GM12878 (cell line): ENCODE measurements at regions not wholly inside any gene's neighbourhood (a gene's known extent, or its start where the extent isn't known, plus 50 kb on each side); places are given as distances from the start of the nearest gene placed in this dataset.

Experiments used
- ATAC-seq: fragments of 200-7000 bp; cut with Tn5 transposase; 3 replicates; pipeline ENCODE4 v1.9.1; 2020; ENCODE audit warnings: mild to moderate bottlenecking, moderate library complexity
- BruUV-seq: library from RNA; stranded (reverse); fragments of 400-500 nt; replicated peaks from 2 replicates; lab custom pipeline; 2021; lab: Mats Ljungman, UMichigan
- CTCF ChIA-PET: fragments of 300-600 bp; sonication (Branson Sonifier 250); formaldehyde crosslinking; extraction: SDS; loops from one replicate; lab custom pipeline; 2021; ENCODE audit warnings: inconsistent platforms; lab: Yijun Ruan, JAX
- POLR2A ChIA-PET: fragments of 350-600 bp; formaldehyde crosslinking; extraction: SDS; loops from one replicate; lab custom pipeline; 2021; ENCODE audit warnings: inconsistent platforms; lab: Charles Lee
- RAD21 ChIA-PET: fragments of 300-600 bp; sonication (Branson Sonifier 250); formaldehyde crosslinking; loops from one replicate; lab custom pipeline; 2023; ENCODE audit warnings: antibody characterized with exemption; ENCODE audit not compliant: unreplicated experiment; lab: Charles Lee
- SMC1A ChIA-PET: fragments of 300-600 bp; sonication (Branson Sonifier 250); formaldehyde crosslinking; loops from one replicate; lab custom pipeline; 2023; ENCODE audit not compliant: unreplicated experiment, uncharacterized antibody; lab: Charles Lee
- DNase-seq: peaks from one replicate; pipeline ENCODE4 v3.0.0-alpha.2; 2011; ENCODE audit warnings: low read depth, low spot score
- FAIRE-seq: peaks from 3 replicates; lab custom pipeline; 2011; peaks lifted over from hg19 to GRCh38; lab: Jason Lieb, UNC
- H2AFZ ChIP-seq: 2 replicates; pipeline ENCODE4 v1.6.0; 2011; ENCODE audit warnings: low read depth, low read length, control low read depth; ENCODE audit not compliant: control insufficient read depth
- H3K27ac ChIP-seq: 2 replicates; pipeline ENCODE4 v1.5.1; 2011; ENCODE audit warnings: control low read depth; ENCODE audit not compliant: control insufficient read depth, insufficient read depth
- H3K27me3 ChIP-seq, 2 experiments: replicated peaks in 1 of 2; 2 replicates each; pipeline versions ENCODE4 v1.6.0 to v1.6.1; 2011; ENCODE audit warnings: low read length in 1 of 2; ENCODE audit not compliant: control insufficient read depth in 2 of 2, insufficient read depth in 2 of 2
- H3K36me3 ChIP-seq, 2 experiments: 2 replicates each; pipeline ENCODE4 v1.5.1; 2011; ENCODE audit warnings: low read length in 1 of 2; ENCODE audit not compliant: control insufficient read depth in 2 of 2, insufficient read depth in 2 of 2
- H3K4me1 ChIP-seq: 2 replicates; pipeline ENCODE4 v1.6.1; 2011; ENCODE audit warnings: mild to moderate bottlenecking, low read length, moderate library complexity, mixed read lengths; ENCODE audit not compliant: control insufficient read depth, insufficient read depth
- H3K4me2 ChIP-seq: 2 replicates; pipeline ENCODE4 v1.6.0; 2011; ENCODE audit warnings: control low read depth; ENCODE audit not compliant: control insufficient read depth, insufficient read depth
- H3K4me3 ChIP-seq: fragments of 200-600 bp; sonication (generic); 2 replicates; pipeline ENCODE4 v1.5.1; 2016
- H3K79me2 ChIP-seq: 2 replicates; pipeline ENCODE4 v1.6.0; 2011; ENCODE audit warnings: low read length; ENCODE audit not compliant: control insufficient read depth, insufficient read depth
- H3K9ac ChIP-seq: 2 replicates; pipeline ENCODE4 v1.8.0; 2011; ENCODE audit warnings: low read length, control low read depth, mixed read lengths; ENCODE audit not compliant: control insufficient read depth, insufficient read depth
- H3K9me3 ChIP-seq: replicated peaks from 3 replicates; pipeline ENCODE4 v1.5.1; 2011; ENCODE audit warnings: mild to moderate bottlenecking, low read length; ENCODE audit not compliant: control insufficient read depth, insufficient read depth
- H4K20me1 ChIP-seq: 2 replicates; pipeline ENCODE4 v1.6.0; 2011; ENCODE audit not compliant: control insufficient read depth, insufficient read depth
- BACH1 ChIP-seq: fragments of 450-650 bp; IDR thresholded peaks from 2 replicates; pipeline ENCODE4 v1.6.1; 2017; ENCODE audit warnings: mild to moderate bottlenecking, borderline replicate concordance
- RCOR1 ChIP-seq: conservative IDR thresholded peaks from 2 replicates; pipeline ENCODE4 v1.6.1; 2012; ENCODE audit warnings: low read depth, low read length, improper control_type of control experiment
- SMAD1 ChIP-seq: fragments of 450-650 bp; IDR thresholded peaks from 2 replicates; pipeline ENCODE4 v1.6.1; 2018; ENCODE audit warnings: mild to moderate bottlenecking, low read depth; ENCODE audit not compliant: partially characterized antibody
- SP1 ChIP-seq: IDR thresholded peaks from one replicate; pipeline ENCODE4 v1.6.1; 2011; ENCODE audit warnings: low read depth, low read length
- SRF ChIP-seq, 2 experiments: IDR thresholded peaks; 2 replicates each; pipeline ENCODE4 v1.6.1; 2011; ENCODE audit warnings: low read depth in 2 of 2, low read length in 2 of 2, mild to moderate bottlenecking in 1 of 2, moderate library complexity in 1 of 2
- SUZ12 ChIP-seq: fragments of 200-600 bp; sonication (generic); IDR thresholded peaks from one replicate; pipeline ENCODE4 v1.6.1; 2018; ENCODE audit warnings: antibody characterized with exemption, mild to moderate bottlenecking; ENCODE audit not compliant: unreplicated experiment
- TARDBP ChIP-seq: IDR thresholded peaks from 2 replicates; pipeline ENCODE4 v1.6.1; 2016; ENCODE audit warnings: borderline replicate concordance
- TCF3 ChIP-seq: IDR thresholded peaks from 2 replicates; pipeline ENCODE4 v1.6.1; 2012; ENCODE audit warnings: low read depth, mild to moderate bottlenecking, low read length, borderline replicate concordance; ENCODE audit not compliant: insufficient read depth
- WGBS: methylation state at CpG from one replicate; pipeline ENCODE4 v1.1.6; 2016; ENCODE audit warnings: low lambda C conversion rate; ENCODE audit not compliant: insufficient replicate concordance, insufficient coverage; ENCODE audit errors: missing lambda C conversion rate; 5-methylcytosine and 5-hydroxymethylcytosine counted together
- in situ Hi-C: fragments of 300-500 bp; cut with MboI; formaldehyde crosslinking; loops from 9 replicates; pipeline ENCODE4 v1.14.3; 2018; ENCODE audit warnings: mixed read lengths
- intact Hi-C: fragments of 100-400 bp; cut with micrococcal nuclease; formaldehyde crosslinking; loops from one replicate; pipeline ENCODE4 v1.14.2; 2022; ENCODE audit not compliant: unreplicated experiment
- TF ChIP-seq, protein P1 (sequence below): fragments of 450-650 bp; IDR thresholded peaks from 2 replicates; pipeline ENCODE4 v1.6.1; 2016; ENCODE audit warnings: mild to moderate bottlenecking
- TF ChIP-seq, protein P2 (sequence below): fragments of 450-650 bp; IDR thresholded peaks from 2 replicates; pipeline ENCODE4 v1.6.1; 2017; ENCODE audit warnings: mild to moderate bottlenecking
- TF ChIP-seq, protein P3 (sequence below): fragments of 450-650 bp; IDR thresholded peaks from 2 replicates; pipeline ENCODE4 v1.6.1; 2017; ENCODE audit warnings: antibody characterized with exemption, mild to moderate bottlenecking, moderate library complexity

DNA sequence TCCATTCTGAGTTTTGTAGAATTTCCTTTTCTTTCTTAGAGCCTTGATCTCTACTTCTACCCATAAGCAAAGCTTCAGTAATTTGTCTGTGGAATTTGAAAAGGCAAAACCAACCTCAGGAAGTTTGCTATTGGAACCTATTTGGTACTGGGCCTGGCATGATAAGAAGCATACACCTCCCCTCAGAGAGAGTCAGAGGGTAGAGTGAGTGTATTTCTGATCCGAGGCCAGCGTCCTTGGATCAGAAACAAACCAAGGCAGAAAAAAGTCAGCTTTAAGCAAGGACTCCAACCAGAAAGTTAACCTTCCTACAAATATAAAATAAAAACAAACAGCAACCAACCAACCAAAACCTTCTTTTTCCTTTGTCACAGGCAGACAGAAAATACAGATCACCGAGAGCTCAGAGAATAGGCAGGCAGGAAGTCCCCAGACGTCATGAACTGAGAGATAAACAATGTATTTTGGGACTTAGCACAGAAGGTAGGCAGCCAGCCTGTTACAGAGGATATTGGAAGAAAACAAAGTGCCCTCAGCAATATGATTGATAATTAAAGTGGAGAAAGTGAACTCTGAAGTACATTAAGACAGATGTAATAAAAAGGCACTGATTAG lies 141.5 kb downstream of the NEDD1 start:
- RAD21 ChIA-PET: no interaction called here
- H4K20me1 ChIP-seq: no peaks in the 10 kb centered on the region
- FAIRE-seq (no peak), ATAC-seq (peak; percentile 21; the same call in 1 of the 3 replicates), DNase-seq (no peak)
- H3K27ac ChIP-seq: no peak overlapping the region
- no peaks in the 10 kb centered on the region for H3K79me2 ChIP-seq
- CTCF ChIA-PET: no interaction called here
- no peak overlapping the region for H3K4me3 ChIP-seq
- no peaks in the 10 kb centered on the region; a peak in 1 of 4 replicates for H3K27me3 ChIP-seq
- intact Hi-C loops (no loop called here), in situ Hi-C loops (no loop called here)
- no peaks in the 10 kb centered on the region for H3K4me1 ChIP-seq
- 22% methylated on average over 4 of the region's 4 CpGs for WGBS
- H3K9ac ChIP-seq: no peak overlapping the region
- POLR2A ChIA-PET: no interaction called here
- SMC1A ChIA-PET: interaction anchor here (0.9 kb wide), 1 partner anchor 13 kb away, joined by 3 read pairs; no protein-coding TSS in a partner anchor
- TF ChIP-seq SMAD1: no peak
- no peak for TF ChIP-seq BACH1
- TF ChIP-seq, protein P1, sequence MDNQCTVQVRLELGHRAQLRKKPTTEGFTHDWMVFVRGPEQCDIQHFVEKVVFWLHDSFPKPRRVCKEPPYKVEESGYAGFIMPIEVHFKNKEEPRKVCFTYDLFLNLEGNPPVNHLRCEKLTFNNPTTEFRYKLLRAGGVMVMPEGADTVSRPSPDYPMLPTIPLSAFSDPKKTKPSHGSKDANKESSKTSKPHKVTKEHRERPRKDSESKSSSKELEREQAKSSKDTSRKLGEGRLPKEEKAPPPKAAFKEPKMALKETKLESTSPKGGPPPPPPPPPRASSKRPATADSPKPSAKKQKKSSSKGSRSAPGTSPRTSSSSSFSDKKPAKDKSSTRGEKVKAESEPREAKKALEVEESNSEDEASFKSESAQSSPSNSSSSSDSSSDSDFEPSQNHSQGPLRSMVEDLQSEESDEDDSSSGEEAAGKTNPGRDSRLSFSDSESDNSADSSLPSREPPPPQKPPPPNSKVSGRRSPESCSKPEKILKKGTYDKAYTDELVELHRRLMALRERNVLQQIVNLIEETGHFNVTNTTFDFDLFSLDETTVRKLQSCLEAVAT: peak; percentile 89
- peak in 1 of 2 experiments; percentile 68; a peak in 1 of 4 replicates for TF ChIP-seq SRF (IDR thresholded peaks at IDR 0.05; ENCODE audit: low read depth in 2 of 2, low read length in 2 of 2)
- no TSS peak for BruUV-seq
- peak overlapping the region; percentile 28 for H2AFZ ChIP-seq
- no peaks in the 10 kb centered on the region for H3K9me3 ChIP-seq
- H3K36me3 ChIP-seq: no peaks in the 10 kb centered on the region
- H3K4me2 ChIP-seq: peak overlapping the region; percentile 17; the same call in 1 of the 2 replicates

DNA sequence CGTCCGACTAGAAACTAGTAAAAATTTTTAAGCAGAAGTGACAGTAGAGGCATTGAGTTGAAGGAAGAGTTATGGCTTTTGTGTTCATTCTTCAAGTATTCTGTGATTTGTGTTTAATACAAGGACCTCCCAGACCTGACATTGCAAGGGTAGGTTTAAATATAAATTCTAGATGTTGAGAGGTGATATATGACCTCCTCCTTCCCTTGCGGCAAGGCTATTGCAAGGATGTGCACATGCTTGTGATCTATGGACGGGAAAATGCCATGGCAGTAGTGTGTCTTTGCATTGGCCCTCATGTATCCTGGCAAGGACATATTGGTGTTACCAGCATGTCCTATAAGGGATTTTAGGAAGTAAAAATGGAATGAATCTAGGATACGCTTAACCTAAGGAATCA lies 143.5 kb downstream of the NEDD1 start:
- intact Hi-C loops: no loop called here
- FAIRE-seq: no peak
- no peak overlapping the region for H3K4me2 ChIP-seq
- TF ChIP-seq SUZ12 (no peak), TCF3 (no peak), TARDBP (no peak), RCOR1 (no peak), SP1 (no peak)
- TF ChIP-seq, protein P2, sequence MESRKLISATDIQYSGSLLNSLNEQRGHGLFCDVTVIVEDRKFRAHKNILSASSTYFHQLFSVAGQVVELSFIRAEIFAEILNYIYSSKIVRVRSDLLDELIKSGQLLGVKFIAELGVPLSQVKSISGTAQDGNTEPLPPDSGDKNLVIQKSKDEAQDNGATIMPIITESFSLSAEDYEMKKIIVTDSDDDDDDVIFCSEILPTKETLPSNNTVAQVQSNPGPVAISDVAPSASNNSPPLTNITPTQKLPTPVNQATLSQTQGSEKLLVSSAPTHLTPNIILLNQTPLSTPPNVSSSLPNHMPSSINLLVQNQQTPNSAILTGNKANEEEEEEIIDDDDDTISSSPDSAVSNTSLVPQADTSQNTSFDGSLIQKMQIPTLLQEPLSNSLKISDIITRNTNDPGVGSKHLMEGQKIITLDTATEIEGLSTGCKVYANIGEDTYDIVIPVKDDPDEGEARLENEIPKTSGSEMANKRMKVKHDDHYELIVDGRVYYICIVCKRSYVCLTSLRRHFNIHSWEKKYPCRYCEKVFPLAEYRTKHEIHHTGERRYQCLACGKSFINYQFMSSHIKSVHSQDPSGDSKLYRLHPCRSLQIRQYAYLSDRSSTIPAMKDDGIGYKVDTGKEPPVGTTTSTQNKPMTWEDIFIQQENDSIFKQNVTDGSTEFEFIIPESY: no peak
- TF ChIP-seq, protein P3, sequence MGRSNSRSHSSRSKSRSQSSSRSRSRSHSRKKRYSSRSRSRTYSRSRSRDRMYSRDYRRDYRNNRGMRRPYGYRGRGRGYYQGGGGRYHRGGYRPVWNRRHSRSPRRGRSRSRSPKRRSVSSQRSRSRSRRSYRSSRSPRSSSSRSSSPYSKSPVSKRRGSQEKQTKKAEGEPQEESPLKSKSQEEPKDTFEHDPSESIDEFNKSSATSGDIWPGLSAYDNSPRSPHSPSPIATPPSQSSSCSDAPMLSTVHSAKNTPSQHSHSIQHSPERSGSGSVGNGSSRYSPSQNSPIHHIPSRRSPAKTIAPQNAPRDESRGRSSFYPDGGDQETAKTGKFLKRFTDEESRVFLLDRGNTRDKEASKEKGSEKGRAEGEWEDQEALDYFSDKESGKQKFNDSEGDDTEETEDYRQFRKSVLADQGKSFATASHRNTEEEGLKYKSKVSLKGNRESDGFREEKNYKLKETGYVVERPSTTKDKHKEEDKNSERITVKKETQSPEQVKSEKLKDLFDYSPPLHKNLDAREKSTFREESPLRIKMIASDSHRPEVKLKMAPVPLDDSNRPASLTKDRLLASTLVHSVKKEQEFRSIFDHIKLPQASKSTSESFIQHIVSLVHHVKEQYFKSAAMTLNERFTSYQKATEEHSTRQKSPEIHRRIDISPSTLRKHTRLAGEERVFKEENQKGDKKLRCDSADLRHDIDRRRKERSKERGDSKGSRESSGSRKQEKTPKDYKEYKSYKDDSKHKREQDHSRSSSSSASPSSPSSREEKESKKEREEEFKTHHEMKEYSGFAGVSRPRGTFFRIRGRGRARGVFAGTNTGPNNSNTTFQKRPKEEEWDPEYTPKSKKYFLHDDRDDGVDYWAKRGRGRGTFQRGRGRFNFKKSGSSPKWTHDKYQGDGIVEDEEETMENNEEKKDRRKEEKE: no peak
- TF ChIP-seq, all 136 proteins: peak for 0
- ChIA-PET RAD21 (no interaction called here), POLR2A (no interaction called here), CTCF (no interaction called here), SMC1A (no interaction called here)
- ATAC-seq: no peak
- no TSS peak for BruUV-seq
- 54% methylated on average over 5 of the region's 5 CpGs for WGBS
- Histone ChIP-seq H3K4me3 (no peak overlapping the region), H4K20me1 (no peaks in the 10 kb centered on the region), H3K79me2 (no peaks in the 10 kb centered on the region), H3K36me3 (no peaks in the 10 kb centered on the region), H3K27ac (no peak overlapping the region), H3K27me3 (no peaks in the 10 kb centered on the region), H2AFZ (no peak overlapping the region), H3K9ac (no peak overlapping the region), H3K4me1 (no peaks in the 10 kb centered on the region), H3K9me3 (no peaks in the 10 kb centered on the region)
- in situ Hi-C loops: no loop called here
- DNase-seq: no peak
